GM12878 (cell line): ENCODE measurements at regions not wholly inside any gene's neighbourhood (a gene's known extent, or its start where the extent isn't known, plus 50 kb on each side); places are given as distances from the start of the nearest gene placed in this dataset.

Experiments
- ATAC-seq: fragments of 200-7000 bp; cut with Tn5 transposase; 3 replicates; pipeline ENCODE4 v1.9.1; 2020; ENCODE audit warnings: mild to moderate bottlenecking, moderate library complexity
- BruUV-seq: library from RNA; stranded (reverse); fragments of 400-500 nt; replicated peaks from 2 replicates; lab custom pipeline; 2021; lab: Mats Ljungman, UMichigan
- CTCF ChIA-PET: fragments of 300-600 bp; sonication (Branson Sonifier 250); formaldehyde crosslinking; extraction: SDS; loops from one replicate; lab custom pipeline; 2021; ENCODE audit warnings: inconsistent platforms; lab: Yijun Ruan, JAX
- POLR2A ChIA-PET: fragments of 350-600 bp; formaldehyde crosslinking; extraction: SDS; loops from one replicate; lab custom pipeline; 2021; ENCODE audit warnings: inconsistent platforms; lab: Charles Lee
- RAD21 ChIA-PET: fragments of 300-600 bp; sonication (Branson Sonifier 250); formaldehyde crosslinking; loops from one replicate; lab custom pipeline; 2023; ENCODE audit warnings: antibody characterized with exemption; ENCODE audit not compliant: unreplicated experiment; lab: Charles Lee
- SMC1A ChIA-PET: fragments of 300-600 bp; sonication (Branson Sonifier 250); formaldehyde crosslinking; loops from one replicate; lab custom pipeline; 2023; ENCODE audit not compliant: unreplicated experiment, uncharacterized antibody; lab: Charles Lee
- DNase-seq: peaks from one replicate; pipeline ENCODE4 v3.0.0-alpha.2; 2011; ENCODE audit warnings: low read depth, low spot score
- FAIRE-seq: peaks from 3 replicates; lab custom pipeline; 2011; peaks lifted over from hg19 to GRCh38; lab: Jason Lieb, UNC
- H2AFZ ChIP-seq: 2 replicates; pipeline ENCODE4 v1.6.0; 2011; ENCODE audit warnings: low read depth, low read length, control low read depth; ENCODE audit not compliant: control insufficient read depth
- H3K27ac ChIP-seq: 2 replicates; pipeline ENCODE4 v1.5.1; 2011; ENCODE audit warnings: control low read depth; ENCODE audit not compliant: control insufficient read depth, insufficient read depth
- H3K27me3 ChIP-seq, 2 experiments: replicated peaks in 1 of 2; 2 replicates each; pipeline versions ENCODE4 v1.6.0 to v1.6.1; 2011; ENCODE audit warnings: low read length in 1 of 2; ENCODE audit not compliant: control insufficient read depth in 2 of 2, insufficient read depth in 2 of 2
- H3K36me3 ChIP-seq, 2 experiments: 2 replicates each; pipeline ENCODE4 v1.5.1; 2011; ENCODE audit warnings: low read length in 1 of 2; ENCODE audit not compliant: control insufficient read depth in 2 of 2, insufficient read depth in 2 of 2
- H3K4me1 ChIP-seq: 2 replicates; pipeline ENCODE4 v1.6.1; 2011; ENCODE audit warnings: mild to moderate bottlenecking, low read length, moderate library complexity, mixed read lengths; ENCODE audit not compliant: control insufficient read depth, insufficient read depth
- H3K4me2 ChIP-seq: 2 replicates; pipeline ENCODE4 v1.6.0; 2011; ENCODE audit warnings: control low read depth; ENCODE audit not compliant: control insufficient read depth, insufficient read depth
- H3K4me3 ChIP-seq: fragments of 200-600 bp; sonication (generic); 2 replicates; pipeline ENCODE4 v1.5.1; 2016
- H3K79me2 ChIP-seq: 2 replicates; pipeline ENCODE4 v1.6.0; 2011; ENCODE audit warnings: low read length; ENCODE audit not compliant: control insufficient read depth, insufficient read depth
- H3K9ac ChIP-seq: 2 replicates; pipeline ENCODE4 v1.8.0; 2011; ENCODE audit warnings: low read length, control low read depth, mixed read lengths; ENCODE audit not compliant: control insufficient read depth, insufficient read depth
- H3K9me3 ChIP-seq: replicated peaks from 3 replicates; pipeline ENCODE4 v1.5.1; 2011; ENCODE audit warnings: mild to moderate bottlenecking, low read length; ENCODE audit not compliant: control insufficient read depth, insufficient read depth
- H4K20me1 ChIP-seq: 2 replicates; pipeline ENCODE4 v1.6.0; 2011; ENCODE audit not compliant: control insufficient read depth, insufficient read depth
- IKZF1 ChIP-seq: fragments of 450-650 bp; conservative IDR thresholded peaks from 2 replicates; pipeline ENCODE4 v1.6.1; 2017; ENCODE audit warnings: antibody characterized with exemption, mild to moderate bottlenecking
- KAT2A ChIP-seq: conservative IDR thresholded peaks from 2 replicates; pipeline ENCODE4 v1.6.1; 2011; ENCODE audit warnings: low read depth, low read length; ENCODE audit not compliant: control insufficient read depth
- POLR2AphosphoS2 ChIP-seq: IDR thresholded peaks from 2 replicates; pipeline ENCODE4 v1.6.1; 2011; ENCODE audit warnings: low read depth, mild to moderate bottlenecking, low read length, improper control_type of control experiment, moderate library complexity
- RAD21 ChIP-seq: IDR thresholded peaks from 2 replicates; pipeline ENCODE4 v1.6.1; 2011; ENCODE audit warnings: mild to moderate bottlenecking, low read depth, low read length, moderate library complexity; ENCODE audit not compliant: insufficient read depth
- RB1 ChIP-seq: fragments of 450-650 bp; formaldehyde crosslinking; IDR thresholded peaks from 2 replicates; pipeline ENCODE4 v1.6.1; 2017; ENCODE audit warnings: mild to moderate bottlenecking, borderline replicate concordance
- SP1 ChIP-seq: IDR thresholded peaks from one replicate; pipeline ENCODE4 v1.6.1; 2011; ENCODE audit warnings: low read depth, low read length
- STAT1 ChIP-seq: fragments of 450-650 bp; conservative IDR thresholded peaks from 2 replicates; pipeline ENCODE4 v1.6.1; 2014; ENCODE audit warnings: antibody characterized with exemption, mild to moderate bottlenecking
- TARDBP ChIP-seq: IDR thresholded peaks from 2 replicates; pipeline ENCODE4 v1.6.1; 2016; ENCODE audit warnings: borderline replicate concordance
- YBX1 ChIP-seq: fragments of 450-650 bp; IDR thresholded peaks from 2 replicates; pipeline ENCODE4 v1.6.1; 2016; ENCODE audit warnings: antibody characterized with exemption
- ZNF384 ChIP-seq: IDR thresholded peaks from 2 replicates; pipeline ENCODE4 v1.6.1; 2012; ENCODE audit warnings: low read depth, mild to moderate bottlenecking, low read length, improper control_type of control experiment, borderline replicate concordance
- WGBS: methylation state at CpG from one replicate; pipeline ENCODE4 v1.1.6; 2016; ENCODE audit warnings: low lambda C conversion rate; ENCODE audit not compliant: insufficient replicate concordance, insufficient coverage; ENCODE audit errors: missing lambda C conversion rate; 5-methylcytosine and 5-hydroxymethylcytosine counted together
- in situ Hi-C: fragments of 300-500 bp; cut with MboI; formaldehyde crosslinking; loops from 9 replicates; pipeline ENCODE4 v1.14.3; 2018; ENCODE audit warnings: mixed read lengths
- intact Hi-C: fragments of 100-400 bp; cut with micrococcal nuclease; formaldehyde crosslinking; loops from one replicate; pipeline ENCODE4 v1.14.2; 2022; ENCODE audit not compliant: unreplicated experiment
- TF ChIP-seq, protein P1 (sequence below): IDR thresholded peaks from 2 replicates; pipeline ENCODE4 v1.6.1; 2012; ENCODE audit warnings: low read depth, low read length, improper control_type of control experiment
- TF ChIP-seq, protein P2 (sequence below): IDR thresholded peaks from 2 replicates; pipeline ENCODE4 v1.6.1; 2012; ENCODE audit warnings: low read length, inconsistent platforms
- TF ChIP-seq, protein P3 (sequence below): IDR thresholded peaks from 2 replicates; pipeline ENCODE4 v1.6.1; 2011; ENCODE audit warnings: mild to moderate bottlenecking, low read depth, low read length, moderate library complexity; ENCODE audit not compliant: insufficient replicate concordance
- TF ChIP-seq, protein P4 (sequence below): fragments of 450-650 bp; formaldehyde crosslinking; IDR thresholded peaks from 2 replicates; pipeline ENCODE4 v1.4.0; 2020; ENCODE audit warnings: mild to moderate bottlenecking, moderate library complexity
- TF ChIP-seq, protein P5 (sequence below): IDR thresholded peaks from 2 replicates; pipeline ENCODE4 v1.6.1; 2011; ENCODE audit warnings: borderline replicate concordance, low read depth, mild to moderate bottlenecking, moderate library complexity, mixed read lengths, low read length; ENCODE audit not compliant: insufficient read depth; ENCODE audit errors: extremely low read length

DNA sequence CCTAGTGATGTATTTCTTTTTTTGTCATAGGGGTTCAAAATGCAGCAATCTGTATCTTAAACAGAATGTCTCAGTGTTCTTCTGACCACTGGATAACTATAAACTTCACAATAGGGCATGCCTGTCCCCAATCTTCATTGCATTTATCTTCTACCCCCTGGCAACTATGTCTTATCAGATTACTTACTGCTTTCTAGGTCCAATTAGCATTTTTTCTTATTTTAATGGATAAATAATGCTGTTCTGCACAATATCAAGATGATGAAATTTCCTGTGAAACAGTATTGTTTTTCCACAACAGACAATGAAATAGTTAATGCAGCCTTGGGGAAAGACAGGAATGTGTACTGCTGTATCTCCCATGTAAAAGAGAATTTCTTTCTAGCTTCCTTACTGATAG is 432.1 kb downstream of the NSUN3 start (continued):
- TF ChIP-seq, protein P1, sequence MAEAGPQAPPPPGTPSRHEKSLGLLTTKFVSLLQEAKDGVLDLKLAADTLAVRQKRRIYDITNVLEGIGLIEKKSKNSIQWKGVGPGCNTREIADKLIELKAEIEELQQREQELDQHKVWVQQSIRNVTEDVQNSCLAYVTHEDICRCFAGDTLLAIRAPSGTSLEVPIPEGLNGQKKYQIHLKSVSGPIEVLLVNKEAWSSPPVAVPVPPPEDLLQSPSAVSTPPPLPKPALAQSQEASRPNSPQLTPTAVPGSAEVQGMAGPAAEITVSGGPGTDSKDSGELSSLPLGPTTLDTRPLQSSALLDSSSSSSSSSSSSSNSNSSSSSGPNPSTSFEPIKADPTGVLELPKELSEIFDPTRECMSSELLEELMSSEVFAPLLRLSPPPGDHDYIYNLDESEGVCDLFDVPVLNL = no peak

DNA sequence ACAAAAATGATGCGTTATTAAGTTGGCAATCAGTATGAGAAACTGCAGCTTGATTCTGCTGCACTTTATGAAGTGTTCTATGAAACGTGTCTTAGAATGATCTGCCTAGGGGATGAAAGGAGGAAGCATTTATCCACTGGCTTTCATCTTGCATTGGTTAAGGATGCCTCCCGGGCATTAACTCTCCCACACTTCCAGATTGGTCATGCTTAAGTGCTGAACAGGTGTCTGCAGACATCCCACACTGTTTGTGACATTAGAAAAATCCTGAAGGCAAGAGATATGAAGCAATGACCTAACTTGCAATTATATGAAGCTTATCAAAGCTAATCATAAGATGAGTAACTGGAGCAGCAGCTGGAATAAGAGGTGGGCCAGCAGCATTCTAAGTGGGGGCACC is 437.3 kb downstream of the NSUN3 start:
- DNase-seq (no peak), FAIRE-seq (no peak), ATAC-seq (no peak)
- Histone ChIP-seq H3K4me1 (no peaks in the 10 kb centered on the region), H3K4me2 (no peak overlapping the region), H3K4me3 (no peak overlapping the region), H3K27ac (no peak overlapping the region), H3K9ac (no peak overlapping the region), H3K9me3 (no peaks in the 10 kb centered on the region), H3K36me3 (no peaks in the 10 kb centered on the region), H4K20me1 (no peaks in the 10 kb centered on the region), H3K79me2 (no peaks in the 10 kb centered on the region), H3K27me3 (no peaks in the 10 kb centered on the region), H2AFZ (no peak overlapping the region)
- intact Hi-C loops = no loop called here
- 11% methylated on average over 3 of the region's 3 CpGs for WGBS
- no TSS peak for BruUV-seq
- in situ Hi-C loops = no loop called here
- RAD21 ChIA-PET = no interaction called here
- POLR2A ChIA-PET = no interaction called here
- CTCF ChIA-PET = no interaction called here
- SMC1A ChIA-PET = no interaction called here
- TF ChIP-seq, protein P2, sequence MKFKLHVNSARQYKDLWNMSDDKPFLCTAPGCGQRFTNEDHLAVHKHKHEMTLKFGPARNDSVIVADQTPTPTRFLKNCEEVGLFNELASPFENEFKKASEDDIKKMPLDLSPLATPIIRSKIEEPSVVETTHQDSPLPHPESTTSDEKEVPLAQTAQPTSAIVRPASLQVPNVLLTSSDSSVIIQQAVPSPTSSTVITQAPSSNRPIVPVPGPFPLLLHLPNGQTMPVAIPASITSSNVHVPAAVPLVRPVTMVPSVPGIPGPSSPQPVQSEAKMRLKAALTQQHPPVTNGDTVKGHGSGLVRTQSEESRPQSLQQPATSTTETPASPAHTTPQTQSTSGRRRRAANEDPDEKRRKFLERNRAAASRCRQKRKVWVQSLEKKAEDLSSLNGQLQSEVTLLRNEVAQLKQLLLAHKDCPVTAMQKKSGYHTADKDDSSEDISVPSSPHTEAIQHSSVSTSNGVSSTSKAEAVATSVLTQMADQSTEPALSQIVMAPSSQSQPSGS = no peak
- TF ChIP-seq POLR2AphosphoS2 = no peak
- no peak for TF ChIP-seq ZNF384
- TF ChIP-seq, protein P3, sequence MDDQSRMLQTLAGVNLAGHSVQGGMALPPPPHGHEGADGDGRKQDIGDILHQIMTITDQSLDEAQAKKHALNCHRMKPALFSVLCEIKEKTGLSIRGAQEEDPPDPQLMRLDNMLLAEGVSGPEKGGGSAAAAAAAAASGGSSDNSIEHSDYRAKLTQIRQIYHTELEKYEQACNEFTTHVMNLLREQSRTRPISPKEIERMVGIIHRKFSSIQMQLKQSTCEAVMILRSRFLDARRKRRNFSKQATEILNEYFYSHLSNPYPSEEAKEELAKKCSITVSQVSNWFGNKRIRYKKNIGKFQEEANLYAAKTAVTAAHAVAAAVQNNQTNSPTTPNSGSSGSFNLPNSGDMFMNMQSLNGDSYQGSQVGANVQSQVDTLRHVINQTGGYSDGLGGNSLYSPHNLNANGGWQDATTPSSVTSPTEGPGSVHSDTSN = no peak
- TF ChIP-seq IKZF1 = no peak
- TF ChIP-seq RAD21 = no peak
- TF ChIP-seq KAT2A = no peak
- TF ChIP-seq, protein P4, sequence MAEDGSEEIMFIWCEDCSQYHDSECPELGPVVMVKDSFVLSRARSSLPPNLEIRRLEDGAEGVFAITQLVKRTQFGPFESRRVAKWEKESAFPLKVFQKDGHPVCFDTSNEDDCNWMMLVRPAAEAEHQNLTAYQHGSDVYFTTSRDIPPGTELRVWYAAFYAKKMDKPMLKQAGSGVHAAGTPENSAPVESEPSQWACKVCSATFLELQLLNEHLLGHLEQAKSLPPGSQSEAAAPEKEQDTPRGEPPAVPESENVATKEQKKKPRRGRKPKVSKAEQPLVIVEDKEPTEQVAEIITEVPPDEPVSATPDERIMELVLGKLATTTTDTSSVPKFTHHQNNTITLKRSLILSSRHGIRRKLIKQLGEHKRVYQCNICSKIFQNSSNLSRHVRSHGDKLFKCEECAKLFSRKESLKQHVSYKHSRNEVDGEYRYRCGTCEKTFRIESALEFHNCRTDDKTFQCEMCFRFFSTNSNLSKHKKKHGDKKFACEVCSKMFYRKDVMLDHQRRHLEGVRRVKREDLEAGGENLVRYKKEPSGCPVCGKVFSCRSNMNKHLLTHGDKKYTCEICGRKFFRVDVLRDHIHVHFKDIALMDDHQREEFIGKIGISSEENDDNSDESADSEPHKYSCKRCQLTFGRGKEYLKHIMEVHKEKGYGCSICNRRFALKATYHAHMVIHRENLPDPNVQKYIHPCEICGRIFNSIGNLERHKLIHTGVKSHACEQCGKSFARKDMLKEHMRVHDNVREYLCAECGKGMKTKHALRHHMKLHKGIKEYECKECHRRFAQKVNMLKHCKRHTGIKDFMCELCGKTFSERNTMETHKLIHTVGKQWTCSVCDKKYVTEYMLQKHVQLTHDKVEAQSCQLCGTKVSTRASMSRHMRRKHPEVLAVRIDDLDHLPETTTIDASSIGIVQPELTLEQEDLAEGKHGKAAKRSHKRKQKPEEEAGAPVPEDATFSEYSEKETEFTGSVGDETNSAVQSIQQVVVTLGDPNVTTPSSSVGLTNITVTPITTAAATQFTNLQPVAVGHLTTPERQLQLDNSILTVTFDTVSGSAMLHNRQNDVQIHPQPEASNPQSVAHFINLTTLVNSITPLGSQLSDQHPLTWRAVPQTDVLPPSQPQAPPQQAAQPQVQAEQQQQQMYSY (CRISPR knock-in tag) = no peak
- no peak for TF ChIP-seq YBX1
- TF ChIP-seq SP1 = no peak
- TF ChIP-seq STAT1 = no peak
- no peak for TF ChIP-seq RB1
- TF ChIP-seq, protein P5, sequence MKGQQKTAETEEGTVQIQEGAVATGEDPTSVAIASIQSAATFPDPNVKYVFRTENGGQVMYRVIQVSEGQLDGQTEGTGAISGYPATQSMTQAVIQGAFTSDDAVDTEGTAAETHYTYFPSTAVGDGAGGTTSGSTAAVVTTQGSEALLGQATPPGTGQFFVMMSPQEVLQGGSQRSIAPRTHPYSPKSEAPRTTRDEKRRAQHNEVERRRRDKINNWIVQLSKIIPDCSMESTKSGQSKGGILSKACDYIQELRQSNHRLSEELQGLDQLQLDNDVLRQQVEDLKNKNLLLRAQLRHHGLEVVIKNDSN = no peak
- no peak for TF ChIP-seq TARDBP
